Neural progenitor cell (in vitro differentiated cells): ENCODE measurements at regions not wholly inside any gene's neighbourhood (a gene's known extent, or its start where the extent isn't known, plus 50 kb on each side); places are given as distances from the start of the nearest gene placed in this dataset.

Experiments used
- DNase-seq: peaks from one replicate; pipeline ENCODE4 v3.0.0-alpha.2; 2016; ENCODE audit warnings: low spot score
- H2AFZ ChIP-seq: fragments of 200-600 bp; sonication (generic); replicated peaks from 2 replicates; pipeline ENCODE4 v1.6.1; 2016; ENCODE audit warnings: antibody characterized with exemption
- H3F3A ChIP-seq: fragments of 200-600 bp; sonication (generic); 2 replicates; pipeline ENCODE4 v1.6.1; 2016; ENCODE audit warnings: antibody characterized with exemption, low read depth
- H3K27ac ChIP-seq: fragments of 200-600 bp; sonication (generic); 2 replicates; pipeline ENCODE4 v1.5.1; 2016; ENCODE audit warnings: mild to moderate bottlenecking
- H3K27me3 ChIP-seq: fragments of 200-600 bp; sonication (generic); 2 replicates; pipeline ENCODE4 v1.6.1; 2016; ENCODE audit warnings: mild to moderate bottlenecking, moderate library complexity
- H3K36me3 ChIP-seq: fragments of 200-600 bp; sonication (generic); 2 replicates; pipeline ENCODE4 v1.5.1; 2016
- H3K4me1 ChIP-seq: fragments of 200-600 bp; sonication (generic); 2 replicates; pipeline ENCODE4 v1.6.1; 2016; ENCODE audit warnings: mixed run types
- H3K4me2 ChIP-seq: fragments of 200-600 bp; sonication (generic); 2 replicates; pipeline ENCODE4 v1.6.1; 2016
- H3K4me3 ChIP-seq: fragments of 200-600 bp; sonication (generic); 2 replicates; pipeline ENCODE4 v1.5.1; 2016
- H3K79me2 ChIP-seq: fragments of 200-600 bp; sonication (generic); 2 replicates; pipeline ENCODE4 v1.6.1; 2016; ENCODE audit warnings: low read depth
- H3K9ac ChIP-seq: fragments of 200-600 bp; sonication (generic); 2 replicates; pipeline ENCODE4 v1.6.1; 2016
- H3K9me3 ChIP-seq: fragments of 200-600 bp; sonication (generic); 2 replicates; pipeline ENCODE4 v1.5.1; 2016; ENCODE audit warnings: low read depth
- H4K20me1 ChIP-seq: fragments of 200-600 bp; sonication (generic); 2 replicates; pipeline ENCODE4 v1.6.1; 2016; ENCODE audit warnings: low read depth
- H3K27ac Mint-ChIP-seq: 3 replicates; pipeline ENCODE4 v1.8.0; 2021; ENCODE audit warnings: mixed read lengths
- H3K27me3 Mint-ChIP-seq: 2 replicates; pipeline ENCODE4 v1.8.0; 2022; ENCODE audit warnings: low read depth, mild to moderate bottlenecking, inconsistent platforms, moderate library complexity, mixed read lengths; ENCODE audit not compliant: insufficient read depth
- H3K36me3 Mint-ChIP-seq: 3 replicates; pipeline ENCODE4 v1.8.0; 2021; ENCODE audit warnings: mixed read lengths
- H3K4me1 Mint-ChIP-seq: 3 replicates; pipeline ENCODE4 v1.8.0; 2021; ENCODE audit warnings: mixed read lengths
- H3K4me3 Mint-ChIP-seq: 3 replicates; pipeline ENCODE4 v1.8.0; 2021; ENCODE audit warnings: mild to moderate bottlenecking, moderate library complexity, mixed read lengths
- H3K9me3 Mint-ChIP-seq: 3 replicates; pipeline ENCODE4 v1.8.0; 2020; ENCODE audit warnings: mixed read lengths
- CTCF ChIP-seq: fragments of 200-600 bp; sonication (generic); IDR thresholded peaks from 2 replicates; pipeline ENCODE4 v1.5.1; 2017; ENCODE audit warnings: antibody characterized with exemption, mild to moderate bottlenecking
- EZH2 ChIP-seq: fragments of 200-600 bp; sonication (generic); IDR thresholded peaks from 2 replicates; pipeline ENCODE4 v1.6.1; 2017; ENCODE audit warnings: antibody characterized with exemption, mild to moderate bottlenecking, moderate library complexity
- EZH2phosphoT487 ChIP-seq: fragments of 200-600 bp; sonication (generic); IDR thresholded peaks from 2 replicates; pipeline ENCODE4 v1.6.1; 2017; ENCODE audit warnings: antibody characterized with exemption

- no peaks in the 10 kb centered on the region for H3K9me3 Mint-ChIP-seq
- Histone ChIP-seq H3K36me3 (no peaks in the 10 kb centered on the region), H3K9ac (no peak overlapping the region), H3K4me2 (no peak overlapping the region), H3K4me1 (no peaks in the 10 kb centered on the region), H3K27me3 (peaks cover 2% of the 10 kb centered on the region), H3K9me3 (no peaks in the 10 kb centered on the region), H2AFZ (no peak overlapping the region), H4K20me1 (no peaks in the 10 kb centered on the region), H3K79me2 (no peaks in the 10 kb centered on the region), H3K27ac (no peak overlapping the region), H3K4me3 (no peak overlapping the region), H3F3A (no peaks in the 10 kb centered on the region)
- H3K27ac Mint-ChIP-seq, result no peak overlapping the region
- no peak for DNase-seq
- no peaks in the 10 kb centered on the region for H3K27me3 Mint-ChIP-seq
- H3K36me3 Mint-ChIP-seq, result no peaks in the 10 kb centered on the region
- H3K4me1 Mint-ChIP-seq, result no peaks in the 10 kb centered on the region
- H3K4me3 Mint-ChIP-seq, result no peak overlapping the region
- TF ChIP-seq CTCF, result no peak
- no peak for TF ChIP-seq EZH2
- no peak for TF ChIP-seq EZH2phosphoT487
These were observed 1681.7 kb upstream of the DDX18 start for GRCh38 chr2:116132833-116133232.

GRCh38 chr2:116133381-116133942 is 1681.0 kb upstream of the DDX18 start:
- H3K4me3 Mint-ChIP-seq, result no peak overlapping the region
- no peaks in the 10 kb centered on the region for H3K79me2 ChIP-seq

GRCh38 chr2:116141891-116142474 is 1672.5 kb upstream of the DDX18 start:
- H3K27me3 Mint-ChIP-seq, result no peaks in the 10 kb centered on the region
- no peak overlapping the region for H3K27ac Mint-ChIP-seq

More at GRCh38 chr2:116133381-116133942, 1681.0 kb upstream of the DDX18 start:
- DNase-seq, result no peak
- Histone ChIP-seq H3K27me3 (peaks cover 8% of the 10 kb centered on the region), H2AFZ (no peak overlapping the region), H3K4me1 (no peaks in the 10 kb centered on the region), H3K9me3 (no peaks in the 10 kb centered on the region), H3K27ac (no peak overlapping the region), H3K9ac (no peak overlapping the region), H4K20me1 (no peaks in the 10 kb centered on the region), H3K4me3 (no peak overlapping the region), H3F3A (no peaks in the 10 kb centered on the region), H3K4me2 (no peak overlapping the region), H3K36me3 (no peaks in the 10 kb centered on the region)
- no peak overlapping the region for H3K27ac Mint-ChIP-seq
- no peaks in the 10 kb centered on the region for H3K27me3 Mint-ChIP-seq
- no peaks in the 10 kb centered on the region for H3K9me3 Mint-ChIP-seq
- TF ChIP-seq EZH2phosphoT487, result no peak
- TF ChIP-seq EZH2, result no peak
- TF ChIP-seq CTCF, result no peak
- H3K36me3 Mint-ChIP-seq, result no peaks in the 10 kb centered on the region
- no peaks in the 10 kb centered on the region for H3K4me1 Mint-ChIP-seq

More at GRCh38 chr2:116141891-116142474, 1672.5 kb upstream of the DDX18 start:
- no peak overlapping the region for H3K27ac ChIP-seq
- peak overlapping the region; percentile 31 for H2AFZ ChIP-seq
- no peaks in the 10 kb centered on the region for H3K79me2 ChIP-seq
- no peaks in the 10 kb centered on the region for H3K4me1 Mint-ChIP-seq
- no peak for TF ChIP-seq EZH2phosphoT487
- TF ChIP-seq EZH2, result no peak
- TF ChIP-seq CTCF, result no peak
- H3K9me3 Mint-ChIP-seq, result no peaks in the 10 kb centered on the region
- H3K9me3 ChIP-seq, result no peaks in the 10 kb centered on the region
- H3K4me2 ChIP-seq, result no peak overlapping the region
- H3K4me1 ChIP-seq, result peaks cover 16% of the 10 kb centered on the region
- peaks cover 86% of the 10 kb centered on the region for H3K27me3 ChIP-seq
- peaks cover 9% of the 10 kb centered on the region for H3F3A ChIP-seq
- no peak overlapping the region for H3K9ac ChIP-seq
- no peak for DNase-seq
- H4K20me1 ChIP-seq, result no peaks in the 10 kb centered on the region
- no peak overlapping the region for H3K4me3 Mint-ChIP-seq
- H3K36me3 ChIP-seq, result no peaks in the 10 kb centered on the region
- no peak overlapping the region for H3K4me3 ChIP-seq
- H3K36me3 Mint-ChIP-seq, result no peaks in the 10 kb centered on the region
